Suprapubic skin (tissue), 4 donors: ENCODE measurements at regions not wholly inside any gene's neighbourhood (a gene's known extent, or its start where the extent isn't known, plus 50 kb on each side); places are given as distances from the start of the nearest gene placed in this dataset.

ENCODE experiments used
- DNase-seq, 2 donors: peaks; one replicate each; pipeline ENCODE4 v3.0.0-alpha.2; 2019; ENCODE audit warnings: low spot score in 2 of 2
- H3K27ac ChIP-seq: fragments of 200-600 bp; sonication (generic); one replicate; pipeline ENCODE4 v1.5.1; 2019
- H3K27me3 ChIP-seq: fragments of 200-600 bp; sonication (generic); one replicate; pipeline ENCODE4 v1.5.1; 2019
- H3K36me3 ChIP-seq: fragments of 200-600 bp; sonication (generic); one replicate; pipeline ENCODE4 v1.5.1; 2019
- H3K4me1 ChIP-seq: fragments of 200-600 bp; sonication (generic); one replicate; pipeline ENCODE4 v1.5.1; 2019
- H3K4me3 ChIP-seq: fragments of 200-600 bp; sonication (generic); one replicate; pipeline ENCODE4 v1.5.1; 2019; ENCODE audit warnings: mild to moderate bottlenecking
- H3K9me3 ChIP-seq: fragments of 200-600 bp; sonication (generic); one replicate; pipeline ENCODE4 v1.5.1; 2019
- CTCF ChIP-seq, 2 donors: fragments of 200-600 bp in 1 of 2; fragments of 450-650 bp in 1 of 2; sonication (generic) in 1 of 2; IDR thresholded peaks; one replicate each; pipeline ENCODE4 v1.5.1; 2016 to 2019; ENCODE audit warnings: antibody characterized with exemption in 2 of 2, mild to moderate bottlenecking in 1 of 2, moderate library complexity in 1 of 2
- EP300 ChIP-seq: sonication (generic); formaldehyde crosslinking; IDR thresholded peaks from one replicate; pipeline ENCODE4 v1.6.1; 2017; ENCODE audit warnings: antibody characterized with exemption
- POLR2A ChIP-seq, 2 donors: fragments of 450-650 bp; IDR thresholded peaks; one replicate each; pipeline ENCODE4 v1.6.1; 2017; ENCODE audit warnings: antibody characterized with exemption in 2 of 2, mild to moderate bottlenecking in 2 of 2, moderate library complexity in 2 of 2
- POLR2AphosphoS5 ChIP-seq, 3 donors: sonication (generic); formaldehyde crosslinking; IDR thresholded peaks; one replicate each; pipeline ENCODE4 v1.6.1; 2017; ENCODE audit warnings: antibody characterized with exemption in 3 of 3
- WGBS: methylation state at CpG from one replicate; pipeline ENCODE4 v1.1.5; 2018; 5-methylcytosine and 5-hydroxymethylcytosine counted together

- DNase-seq = no peak
These were observed 69.7 kb downstream of the GLYATL1 start for GRCh38 chr11:59008947-59009346.

GRCh38 chr11:59009661-59010060 is 70.4 kb downstream of the GLYATL1 start:
- TF ChIP-seq EP300 (no peak), POLR2AphosphoS5 (IDR thresholded peaks at IDR 0.05) (no peak), POLR2A (IDR thresholded peaks at IDR 0.05) (no peak), CTCF (IDR thresholded peaks at IDR 0.05) (no peak)
- DNase-seq = no peak
- no peak overlapping the region for H3K4me3 ChIP-seq
- H3K36me3 ChIP-seq = no peaks in the 10 kb centered on the region
- H3K4me1 ChIP-seq = peaks cover 23% of the 10 kb centered on the region
- H3K27ac ChIP-seq = peak overlapping the region; percentile 14
- H3K27me3 ChIP-seq = no peaks in the 10 kb centered on the region
- WGBS = 36% methylated on average over 2 of the region's 2 CpGs
- no peaks in the 10 kb centered on the region for H3K9me3 ChIP-seq

More at GRCh38 chr11:59008947-59009346, 69.7 kb downstream of the GLYATL1 start:
- TF ChIP-seq POLR2A (IDR thresholded peaks at IDR 0.05) = no peak
- no peak for TF ChIP-seq CTCF (IDR thresholded peaks at IDR 0.05)
- TF ChIP-seq EP300 = no peak
- no peak for TF ChIP-seq POLR2AphosphoS5 (IDR thresholded peaks at IDR 0.05)
- 15% methylated on average over 1 of the region's 1 CpG for WGBS
- no peaks in the 10 kb centered on the region for H3K27me3 ChIP-seq
- H3K4me1 ChIP-seq = peaks cover 23% of the 10 kb centered on the region
- no peak overlapping the region for H3K4me3 ChIP-seq
- no peaks in the 10 kb centered on the region for H3K36me3 ChIP-seq
- no peaks in the 10 kb centered on the region for H3K9me3 ChIP-seq
- no peak overlapping the region for H3K27ac ChIP-seq

- H3K27me3 ChIP-seq = no peaks in the 10 kb centered on the region
- WGBS = 70% methylated on average over 3 of the region's 3 CpGs
- no peaks in the 10 kb centered on the region for H3K36me3 ChIP-seq
- H3K9me3 ChIP-seq = no peaks in the 10 kb centered on the region
- H3K27ac ChIP-seq = no peak overlapping the region
- DNase-seq = no peak
- TF ChIP-seq POLR2AphosphoS5 (IDR thresholded peaks at IDR 0.05) = no peak
- no peak for TF ChIP-seq POLR2A (IDR thresholded peaks at IDR 0.05)
- no peak for TF ChIP-seq EP300
- TF ChIP-seq CTCF (IDR thresholded peaks at IDR 0.05) = no peak
- peaks cover 23% of the 10 kb centered on the region for H3K4me1 ChIP-seq
- no peak overlapping the region for H3K4me3 ChIP-seq
These were observed 71.4 kb downstream of the GLYATL1 start for GRCh38 chr11:59010708-59011107.

- TF ChIP-seq EP300 = no peak
- no peak for TF ChIP-seq CTCF (IDR thresholded peaks at IDR 0.05)
- no peak for TF ChIP-seq POLR2A (IDR thresholded peaks at IDR 0.05)
- TF ChIP-seq POLR2AphosphoS5 (IDR thresholded peaks at IDR 0.05) = no peak
- 44% methylated on average over 3 of the region's 3 CpGs for WGBS
- H3K9me3 ChIP-seq = no peaks in the 10 kb centered on the region
- no peaks in the 10 kb centered on the region for H3K36me3 ChIP-seq
- no peak for DNase-seq
- no peaks in the 10 kb centered on the region for H3K27me3 ChIP-seq
- peaks cover 23% of the 10 kb centered on the region for H3K4me1 ChIP-seq
- no peak overlapping the region for H3K4me3 ChIP-seq
- no peak overlapping the region for H3K27ac ChIP-seq
These were observed 72.5 kb downstream of the GLYATL1 start for GRCh38 chr11:59011655-59012397.

GRCh38 chr11:59012398-59013265 is 73.3 kb downstream of the GLYATL1 start:
- Histone ChIP-seq H3K9me3 (no peaks in the 10 kb centered on the region), H3K4me3 (no peak overlapping the region), H3K4me1 (peaks cover 23% of the 10 kb centered on the region), H3K27ac (no peak overlapping the region), H3K27me3 (no peaks in the 10 kb centered on the region), H3K36me3 (no peaks in the 10 kb centered on the region)
- WGBS = 70% methylated on average over 4 of the region's 4 CpGs
- no peak for TF ChIP-seq CTCF (IDR thresholded peaks at IDR 0.05)
- TF ChIP-seq POLR2AphosphoS5 (IDR thresholded peaks at IDR 0.05) = no peak
- TF ChIP-seq EP300 = no peak
- TF ChIP-seq POLR2A (IDR thresholded peaks at IDR 0.05) = no peak
- DNase-seq = no peak
